PFSK-1 (cell line): ENCODE measurements at regions not wholly inside any gene's neighbourhood (a gene's known extent, or its start where the extent isn't known, plus 50 kb on each side); places are given as distances from the start of the nearest gene placed in this dataset.

Experiments used
- FOXP2 ChIP-seq: optimal IDR thresholded peaks from 2 replicates; pipeline ENCODE3; 2011; ENCODE audit warnings: borderline replicate concordance, control low read depth, inconsistent platforms; ENCODE audit not compliant: insufficient read depth; ENCODE audit errors: extremely low read length, extremely low read depth
- POLR2AphosphoS5 ChIP-seq: IDR thresholded peaks from 2 replicates; pipeline ENCODE4 v1.6.1; 2012; ENCODE audit warnings: low read depth, mild to moderate bottlenecking, control low read depth, low read length, moderate library complexity
- REST ChIP-seq, 2 experiments: IDR thresholded peaks; 2 replicates each; pipeline versions ENCODE4 v1.6.1 to v1.8.0; 2011 to 2012; ENCODE audit warnings: low read depth in 2 of 2, low read length in 2 of 2, control low read depth in 1 of 2, inconsistent platforms in 1 of 2, mild to moderate bottlenecking in 1 of 2, moderate library complexity in 1 of 2; ENCODE audit not compliant: insufficient read depth in 1 of 2
- SIN3A ChIP-seq: IDR thresholded peaks from 2 replicates; pipeline ENCODE4 v1.6.1; 2012; ENCODE audit warnings: mild to moderate bottlenecking, low read length, moderate library complexity, borderline replicate concordance; ENCODE audit not compliant: insufficient read depth
- TAF1 ChIP-seq: IDR thresholded peaks from 2 replicates; pipeline ENCODE4 v1.6.1; 2012; ENCODE audit warnings: low read length, control low read depth, borderline replicate concordance; ENCODE audit not compliant: insufficient read depth

GRCh38 chr3:78414261-78414660 lies 1353.5 kb downstream of the ROBO1 start:
- TF ChIP-seq FOXP2 (no peak), POLR2AphosphoS5 (no peak), REST (IDR thresholded peaks at IDR 0.05; ENCODE audit: insufficient read depth in 1 of 2, low read depth in 2 of 2, low read length in 2 of 2) (no peak), TAF1 (no peak), SIN3A (no peak)

- TF ChIP-seq SIN3A: no peak
- TF ChIP-seq TAF1: no peak
- TF ChIP-seq POLR2AphosphoS5: no peak
- no peak for TF ChIP-seq REST (IDR thresholded peaks at IDR 0.05; ENCODE audit: insufficient read depth in 1 of 2, low read depth in 2 of 2, low read length in 2 of 2)
- TF ChIP-seq FOXP2: no peak
Observed at GRCh38 chr3:78420611-78421010, 1347.2 kb downstream of the ROBO1 start.

GRCh38 chr3:78421247-78421966 lies 1346.4 kb downstream of the ROBO1 start:
- TF ChIP-seq TAF1 (no peak), FOXP2 (no peak), POLR2AphosphoS5 (no peak), SIN3A (no peak), REST (IDR thresholded peaks at IDR 0.05; ENCODE audit: insufficient read depth in 1 of 2, low read depth in 2 of 2, low read length in 2 of 2) (no peak)

GRCh38 chr3:78424656-78425055 lies 1343.1 kb downstream of the ROBO1 start:
- TF ChIP-seq POLR2AphosphoS5: no peak
- no peak for TF ChIP-seq TAF1
- TF ChIP-seq REST (IDR thresholded peaks at IDR 0.05; ENCODE audit: insufficient read depth in 1 of 2, low read depth in 2 of 2, low read length in 2 of 2): no peak
- TF ChIP-seq SIN3A: no peak
- no peak for TF ChIP-seq FOXP2

- no peak for TF ChIP-seq TAF1
Observed at GRCh38 chr3:78426454-78426853, 1341.3 kb downstream of the ROBO1 start.
